Liver (tissue), 8 donors: ENCODE measurements at regions not wholly inside any gene's neighbourhood (a gene's known extent, or its start where the extent isn't known, plus 50 kb on each side); places are given as distances from the start of the nearest gene placed in this dataset.

Experiments used
- DNase-seq: peaks from one replicate; pipeline ENCODE4 v3.0.0-alpha.2; 2017; ENCODE audit warnings: low spot score
- H3K27ac ChIP-seq, 2 donors: one replicate each; pipeline ENCODE4 v1.7.0; 2013; ENCODE audit warnings: inconsistent platforms in 2 of 2, low read length in 2 of 2, control low read depth in 1 of 2, low read depth in 1 of 2, mild to moderate bottlenecking in 1 of 2
- H3K27me3 ChIP-seq, 4 donors: one replicate each; pipeline versions ENCODE4 v1.6.1 to v1.7.0; 2013; ENCODE audit warnings: low read length in 3 of 4, inconsistent platforms in 1 of 4, mild to moderate bottlenecking in 1 of 4, moderate library complexity in 1 of 4; ENCODE audit not compliant: control insufficient read depth in 4 of 4, insufficient read depth in 4 of 4
- H3K36me3 ChIP-seq, 4 donors: one replicate each; pipeline versions ENCODE4 v1.6.1 to v1.7.0; 2013; ENCODE audit warnings: low read length in 3 of 4, mild to moderate bottlenecking in 3 of 4, low read depth in 1 of 4, moderate library complexity in 1 of 4; ENCODE audit not compliant: control insufficient read depth in 4 of 4, insufficient read depth in 3 of 4
- H3K4me1 ChIP-seq, 4 donors: one replicate each; pipeline versions ENCODE4 v1.6.1 to v1.7.0; 2013; ENCODE audit warnings: low read length in 3 of 4, mild to moderate bottlenecking in 3 of 4, moderate library complexity in 1 of 4; ENCODE audit not compliant: control insufficient read depth in 4 of 4, insufficient read depth in 4 of 4
- H3K4me3 ChIP-seq, 3 donors: one replicate each; pipeline versions ENCODE4 v1.6.1 to v1.7.0; 2013; ENCODE audit warnings: low read length in 3 of 3, control low read depth in 1 of 3, low read depth in 1 of 3, mild to moderate bottlenecking in 1 of 3
- H3K9ac ChIP-seq, 2 donors: one replicate each; pipeline ENCODE4 v1.7.0; 2013; ENCODE audit warnings: low read length in 2 of 2, mild to moderate bottlenecking in 2 of 2, moderate library complexity in 2 of 2, control low read depth in 1 of 2, low read depth in 1 of 2
- H3K9me3 ChIP-seq, 4 donors: one replicate each; pipeline versions ENCODE4 v1.6.1 to v1.7.0; 2013; ENCODE audit warnings: low read length in 3 of 4; ENCODE audit not compliant: control insufficient read depth in 4 of 4
- EGR1 ChIP-seq, 2 donors: IDR thresholded peaks; 2 replicates each; pipeline ENCODE4 v1.6.1; 2016 to 2018; ENCODE audit warnings: antibody characterized with exemption in 2 of 2, low read depth in 2 of 2
- GABPA ChIP-seq, 2 donors: IDR thresholded peaks in 1 of 2; conservative IDR thresholded peaks in 1 of 2; 2 replicates each; pipeline ENCODE4 v1.6.1; 2016; ENCODE audit warnings: antibody characterized with exemption in 2 of 2, mild to moderate bottlenecking in 1 of 2, moderate library complexity in 1 of 2
- HNF4A ChIP-seq, 2 donors: conservative IDR thresholded peaks; 2 replicates each; pipeline ENCODE4 v1.6.1; 2016; ENCODE audit warnings: antibody characterized with exemption in 2 of 2, mild to moderate bottlenecking in 2 of 2
- JUND ChIP-seq, 2 donors: IDR thresholded peaks; 2 replicates each; pipeline ENCODE4 v1.6.1; 2016; ENCODE audit warnings: antibody characterized with exemption in 2 of 2
- NR2F2 ChIP-seq: IDR thresholded peaks from 2 replicates; pipeline ENCODE4 v1.6.1; 2016; ENCODE audit warnings: antibody characterized with exemption
- RAD21 ChIP-seq, 2 donors: IDR thresholded peaks; 2 replicates each; pipeline ENCODE4 v1.6.1; 2016; ENCODE audit warnings: antibody characterized with exemption in 2 of 2, mild to moderate bottlenecking in 2 of 2
- SP1 ChIP-seq: IDR thresholded peaks from 2 replicates; pipeline ENCODE4 v1.6.1; 2018; ENCODE audit warnings: antibody characterized with exemption, mild to moderate bottlenecking
- TAF1 ChIP-seq: conservative IDR thresholded peaks from 2 replicates; pipeline ENCODE4 v1.6.1; 2016; ENCODE audit warnings: antibody characterized with exemption, mild to moderate bottlenecking
- YY1 ChIP-seq: IDR thresholded peaks from 2 replicates; pipeline ENCODE4 v1.6.1; 2016; ENCODE audit warnings: antibody characterized with exemption, mild to moderate bottlenecking
- WGBS: extraction: QIAGEN DNeasy Blood & Tissue Kit; methylation state at CpG from one replicate; pipeline ENCODE4 v1.1.7; 2013; 5-methylcytosine and 5-hydroxymethylcytosine counted together
- TF ChIP-seq, protein P1 (sequence below): fragments of 150-350 bp; IDR thresholded peaks from 2 replicates; pipeline ENCODE4 v1.5.1; 2017; ENCODE audit warnings: improper control_type of control experiment, low read depth, low read length; ENCODE audit not compliant: missing input control
- TF ChIP-seq, protein P2 (sequence below): IDR thresholded peaks from 2 replicates; pipeline ENCODE4 v1.6.1; 2016; ENCODE audit warnings: antibody characterized with exemption, mild to moderate bottlenecking
- TF ChIP-seq, protein P3 (sequence below): IDR thresholded peaks from 2 replicates; pipeline ENCODE4 v1.6.1; 2016; ENCODE audit warnings: antibody characterized with exemption
- TF ChIP-seq, protein P4 (sequence below): IDR thresholded peaks from 2 replicates; pipeline ENCODE4 v1.6.1; 2016; ENCODE audit warnings: antibody characterized with exemption
- TF ChIP-seq, protein P5 (sequence below): IDR thresholded peaks from 2 replicates; pipeline ENCODE4 v1.6.1; 2016; ENCODE audit warnings: antibody characterized with exemption
- donor health status: healthy.
- donor health status: healthy.
- donor health status: healthy.
- donor health status: healthy.
- donor health status: healthy.

DNA sequence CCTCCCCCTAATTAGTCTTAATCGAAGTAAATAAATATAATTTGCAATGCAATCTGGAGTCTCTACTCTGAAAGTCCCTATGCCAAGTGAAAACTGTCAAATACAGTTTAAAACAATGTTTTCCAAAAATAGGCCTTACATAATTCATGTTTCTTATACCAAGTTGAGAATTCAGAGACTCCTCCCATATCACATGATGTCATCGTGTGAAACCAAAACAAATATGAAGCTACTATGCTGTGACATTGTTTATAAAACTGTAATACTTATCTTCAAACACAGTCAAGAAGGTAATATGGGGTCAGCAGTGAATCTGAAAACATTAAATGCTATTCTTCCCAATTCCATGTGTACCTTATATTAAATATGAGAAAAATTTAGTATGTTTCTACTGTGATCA, 940.2 kb upstream of the FANCL start (continued):
- no peak for TF ChIP-seq TAF1
- no peak for TF ChIP-seq JUND (IDR thresholded peaks at IDR 0.05)
- TF ChIP-seq, protein P1, sequence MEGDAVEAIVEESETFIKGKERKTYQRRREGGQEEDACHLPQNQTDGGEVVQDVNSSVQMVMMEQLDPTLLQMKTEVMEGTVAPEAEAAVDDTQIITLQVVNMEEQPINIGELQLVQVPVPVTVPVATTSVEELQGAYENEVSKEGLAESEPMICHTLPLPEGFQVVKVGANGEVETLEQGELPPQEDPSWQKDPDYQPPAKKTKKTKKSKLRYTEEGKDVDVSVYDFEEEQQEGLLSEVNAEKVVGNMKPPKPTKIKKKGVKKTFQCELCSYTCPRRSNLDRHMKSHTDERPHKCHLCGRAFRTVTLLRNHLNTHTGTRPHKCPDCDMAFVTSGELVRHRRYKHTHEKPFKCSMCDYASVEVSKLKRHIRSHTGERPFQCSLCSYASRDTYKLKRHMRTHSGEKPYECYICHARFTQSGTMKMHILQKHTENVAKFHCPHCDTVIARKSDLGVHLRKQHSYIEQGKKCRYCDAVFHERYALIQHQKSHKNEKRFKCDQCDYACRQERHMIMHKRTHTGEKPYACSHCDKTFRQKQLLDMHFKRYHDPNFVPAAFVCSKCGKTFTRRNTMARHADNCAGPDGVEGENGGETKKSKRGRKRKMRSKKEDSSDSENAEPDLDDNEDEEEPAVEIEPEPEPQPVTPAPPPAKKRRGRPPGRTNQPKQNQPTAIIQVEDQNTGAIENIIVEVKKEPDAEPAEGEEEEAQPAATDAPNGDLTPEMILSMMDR: no peak

DNA sequence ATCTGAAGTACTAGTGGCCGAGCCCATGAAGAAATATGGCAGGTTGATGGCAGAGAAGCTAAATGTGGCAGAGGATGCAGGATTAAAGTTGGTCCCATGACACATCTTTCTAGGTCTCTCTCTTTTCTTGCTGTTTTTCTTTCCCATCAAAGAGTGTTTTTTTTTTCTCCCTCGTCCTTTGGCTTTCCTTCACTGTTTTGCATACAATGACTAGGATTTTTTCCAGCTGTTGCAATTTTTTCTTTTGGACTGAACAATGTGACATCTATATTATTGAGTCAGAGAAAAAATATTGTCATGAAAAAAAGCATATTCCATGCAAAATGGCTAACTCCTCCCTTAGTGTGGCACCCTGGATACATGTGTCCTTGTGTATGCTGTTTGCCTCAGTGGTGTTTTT, 939.5 kb upstream of the FANCL start:
- Histone ChIP-seq H3K36me3 (no peaks in the 10 kb centered on the region), H3K27me3 (no peaks in the 10 kb centered on the region), H3K9me3 (no peaks in the 10 kb centered on the region), H3K27ac (no peak overlapping the region), H3K4me3 (no peak overlapping the region), H3K4me1 (no peaks in the 10 kb centered on the region), H3K9ac (no peak overlapping the region)
- no peak for TF ChIP-seq EGR1 (IDR thresholded peaks at IDR 0.05; ENCODE audit: low read depth in 2 of 2)
- no peak for TF ChIP-seq RAD21 (IDR thresholded peaks at IDR 0.05)
- TF ChIP-seq NR2F2: no peak
- no peak for TF ChIP-seq YY1
- TF ChIP-seq, protein P2, sequence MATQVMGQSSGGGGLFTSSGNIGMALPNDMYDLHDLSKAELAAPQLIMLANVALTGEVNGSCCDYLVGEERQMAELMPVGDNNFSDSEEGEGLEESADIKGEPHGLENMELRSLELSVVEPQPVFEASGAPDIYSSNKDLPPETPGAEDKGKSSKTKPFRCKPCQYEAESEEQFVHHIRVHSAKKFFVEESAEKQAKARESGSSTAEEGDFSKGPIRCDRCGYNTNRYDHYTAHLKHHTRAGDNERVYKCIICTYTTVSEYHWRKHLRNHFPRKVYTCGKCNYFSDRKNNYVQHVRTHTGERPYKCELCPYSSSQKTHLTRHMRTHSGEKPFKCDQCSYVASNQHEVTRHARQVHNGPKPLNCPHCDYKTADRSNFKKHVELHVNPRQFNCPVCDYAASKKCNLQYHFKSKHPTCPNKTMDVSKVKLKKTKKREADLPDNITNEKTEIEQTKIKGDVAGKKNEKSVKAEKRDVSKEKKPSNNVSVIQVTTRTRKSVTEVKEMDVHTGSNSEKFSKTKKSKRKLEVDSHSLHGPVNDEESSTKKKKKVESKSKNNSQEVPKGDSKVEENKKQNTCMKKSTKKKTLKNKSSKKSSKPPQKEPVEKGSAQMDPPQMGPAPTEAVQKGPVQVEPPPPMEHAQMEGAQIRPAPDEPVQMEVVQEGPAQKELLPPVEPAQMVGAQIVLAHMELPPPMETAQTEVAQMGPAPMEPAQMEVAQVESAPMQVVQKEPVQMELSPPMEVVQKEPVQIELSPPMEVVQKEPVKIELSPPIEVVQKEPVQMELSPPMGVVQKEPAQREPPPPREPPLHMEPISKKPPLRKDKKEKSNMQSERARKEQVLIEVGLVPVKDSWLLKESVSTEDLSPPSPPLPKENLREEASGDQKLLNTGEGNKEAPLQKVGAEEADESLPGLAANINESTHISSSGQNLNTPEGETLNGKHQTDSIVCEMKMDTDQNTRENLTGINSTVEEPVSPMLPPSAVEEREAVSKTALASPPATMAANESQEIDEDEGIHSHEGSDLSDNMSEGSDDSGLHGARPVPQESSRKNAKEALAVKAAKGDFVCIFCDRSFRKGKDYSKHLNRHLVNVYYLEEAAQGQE: no peak
- TF ChIP-seq, protein P3, sequence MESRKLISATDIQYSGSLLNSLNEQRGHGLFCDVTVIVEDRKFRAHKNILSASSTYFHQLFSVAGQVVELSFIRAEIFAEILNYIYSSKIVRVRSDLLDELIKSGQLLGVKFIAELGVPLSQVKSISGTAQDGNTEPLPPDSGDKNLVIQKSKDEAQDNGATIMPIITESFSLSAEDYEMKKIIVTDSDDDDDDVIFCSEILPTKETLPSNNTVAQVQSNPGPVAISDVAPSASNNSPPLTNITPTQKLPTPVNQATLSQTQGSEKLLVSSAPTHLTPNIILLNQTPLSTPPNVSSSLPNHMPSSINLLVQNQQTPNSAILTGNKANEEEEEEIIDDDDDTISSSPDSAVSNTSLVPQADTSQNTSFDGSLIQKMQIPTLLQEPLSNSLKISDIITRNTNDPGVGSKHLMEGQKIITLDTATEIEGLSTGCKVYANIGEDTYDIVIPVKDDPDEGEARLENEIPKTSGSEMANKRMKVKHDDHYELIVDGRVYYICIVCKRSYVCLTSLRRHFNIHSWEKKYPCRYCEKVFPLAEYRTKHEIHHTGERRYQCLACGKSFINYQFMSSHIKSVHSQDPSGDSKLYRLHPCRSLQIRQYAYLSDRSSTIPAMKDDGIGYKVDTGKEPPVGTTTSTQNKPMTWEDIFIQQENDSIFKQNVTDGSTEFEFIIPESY: no peak
- TF ChIP-seq JUND (IDR thresholded peaks at IDR 0.05): no peak
- TF ChIP-seq GABPA (IDR thresholded peaks at IDR 0.05 in 1 of 2, conservative IDR thresholded peaks at IDR 0.05 in 1 of 2): no peak
- TF ChIP-seq, protein P4, sequence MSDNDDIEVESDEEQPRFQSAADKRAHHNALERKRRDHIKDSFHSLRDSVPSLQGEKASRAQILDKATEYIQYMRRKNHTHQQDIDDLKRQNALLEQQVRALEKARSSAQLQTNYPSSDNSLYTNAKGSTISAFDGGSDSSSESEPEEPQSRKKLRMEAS: no peak
- no peak for TF ChIP-seq SP1
- TF ChIP-seq HNF4A (conservative IDR thresholded peaks at IDR 0.05): no peak
- TF ChIP-seq, protein P1: no peak
- TF ChIP-seq, protein P5, sequence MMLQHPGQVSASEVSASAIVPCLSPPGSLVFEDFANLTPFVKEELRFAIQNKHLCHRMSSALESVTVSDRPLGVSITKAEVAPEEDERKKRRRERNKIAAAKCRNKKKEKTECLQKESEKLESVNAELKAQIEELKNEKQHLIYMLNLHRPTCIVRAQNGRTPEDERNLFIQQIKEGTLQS: no peak
- WGBS: 58% methylated on average over 2 of the region's 2 CpGs
- DNase-seq: no peak
